ENCODE measurements at regions not wholly inside any gene's neighbourhood (a gene's known extent, or its start where the extent isn't known, plus 50 kb on each side); places are given as distances from the start of the nearest gene placed in this dataset.

DNA sequence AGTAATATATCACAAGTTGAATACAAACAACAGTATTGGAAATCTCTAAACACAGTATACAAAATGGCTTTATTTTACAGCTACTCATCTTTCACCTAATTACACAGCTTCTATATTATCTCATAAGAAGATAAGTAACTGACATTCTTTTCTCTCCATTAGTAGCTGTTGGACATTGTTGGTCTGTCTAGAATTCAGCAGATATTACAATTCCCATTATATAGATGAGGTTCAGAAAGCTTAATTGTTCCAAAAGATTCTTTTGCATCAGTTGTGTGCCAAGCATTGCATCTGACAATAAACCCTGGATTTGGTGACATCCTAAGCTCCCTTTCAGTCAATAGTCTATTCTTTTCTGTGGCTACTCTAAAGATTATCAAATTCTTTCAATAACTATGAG is 187.0 kb downstream of the NTMT2 start:
- H3K27me3 ChIP-seq (ENCODE audit: control insufficient read depth in 2 of 2, insufficient read depth in 2 of 2, low read length in 2 of 2): no peaks in the 10 kb centered on the region
- no peaks in the 10 kb centered on the region for H3K4me1 ChIP-seq (replicated peaks in 1 of 2; ENCODE audit: control insufficient read depth in 2 of 2, insufficient read depth in 2 of 2, low read length in 2 of 2)
- FAIRE-seq (no peak), DNase-seq (ENCODE audit: extremely low read depth in 1 of 4, low spot score in 3 of 4) (no peak), ATAC-seq (no peak)
- no peak overlapping the region for H3K9ac ChIP-seq (ENCODE audit: insufficient read depth in 1 of 2, low read depth in 2 of 2, low read length in 2 of 2)
- POLR2A ChIA-PET: interaction anchor here (1.2 kb wide), 1 partner anchor 44 kb away, joined by 3 read pairs; no protein-coding TSS in a partner anchor
- intact Hi-C loops (cut with micrococcal nuclease): no loop called here
- CTCF ChIA-PET (ENCODE audit: low intra/inter-chr PET ratio): no interaction called here
- no peak overlapping the region for H2AFZ ChIP-seq (ENCODE audit: low read depth, low read length)
- no peak overlapping the region for H3K4me2 ChIP-seq (ENCODE audit: insufficient read depth, low read length)
- no peak overlapping the region for H3K4me3 ChIP-seq
- BruUV-seq (replicated peaks): no TSS peak
- H3K79me2 ChIP-seq (ENCODE audit: control insufficient read depth, insufficient read depth, low read length): no peaks in the 10 kb centered on the region
- no peaks in the 10 kb centered on the region for H3K9me1 ChIP-seq (ENCODE audit: control insufficient read depth, insufficient read depth, low read length)
- in situ Hi-C loops (cut with MboI): no loop called here
- TF ChIP-seq SUPT5H (IDR thresholded peaks at IDR 0.05) (no peak), MBD1 (CRISPR knock-in tag; IDR thresholded peaks at IDR 0.05) (no peak), LCOR (CRISPR knock-in tag; IDR thresholded peaks at IDR 0.05) (no peak), RBM25 (IDR thresholded peaks at IDR 0.05; ENCODE audit: low read depth, low read length, severe bottlenecking) (no peak), ZNF274 (IDR thresholded peaks at IDR 0.05; ENCODE audit: borderline replicate concordance, low read depth, low read length) (no peak), CBFA2T2 (conservative IDR thresholded peaks at IDR 0.05) (no peak), GTF2F1 (IDR thresholded peaks at IDR 0.05; ENCODE audit: low read depth, low read length) (no peak), PURB (CRISPR knock-in tag; IDR thresholded peaks at IDR 0.05; ENCODE audit: low read depth) (no peak), TAF7 (tag; IDR thresholded peaks at IDR 0.05) (no peak), ZNF253 (CRISPR knock-in tag; conservative IDR thresholded peaks at IDR 0.05) (no peak), MYNN (IDR thresholded peaks at IDR 0.05) (no peak), MYNN (CRISPR knock-in tag; IDR thresholded peaks at IDR 0.05) (no peak), CXXC5 (CRISPR knock-in tag; IDR thresholded peaks at IDR 0.05) (no peak), HCFC1 (IDR thresholded peaks at IDR 0.05; ENCODE audit: low read depth, low read length) (no peak), MAFG (tag; conservative IDR thresholded peaks at IDR 0.05) (no peak), ZNF696 (CRISPR knock-in tag; conservative IDR thresholded peaks at IDR 0.05) (no peak), ZNF445 (CRISPR knock-in tag; IDR thresholded peaks at IDR 0.05; ENCODE audit: low read depth) (no peak), HMBOX1 (IDR thresholded peaks at IDR 0.05) (no peak)
- no peak overlapping the region for H3K27ac ChIP-seq (ENCODE audit: extremely low read depth, low read depth, low read length)
- H3K36me3 ChIP-seq (ENCODE audit: control insufficient read depth, insufficient read depth, low read length): no peaks in the 10 kb centered on the region
- H4K20me1 ChIP-seq (replicated peaks; ENCODE audit: control insufficient read depth, insufficient read depth, low read length): no peaks in the 10 kb centered on the region
- no peaks in the 10 kb centered on the region for H3K9me3 ChIP-seq (replicated peaks; ENCODE audit: control insufficient read depth, insufficient read depth, low read depth, low read length)
